ENCODE measurements at regions not wholly inside any gene's neighbourhood (a gene's known extent, or its start where the extent isn't known, plus 50 kb on each side); places are given as distances from the start of the nearest gene placed in this dataset.
"Not testable (repeated sequence)": the region's sequence is repeated elsewhere in the genome, so short reads cannot be mapped to it uniquely, and the experiment has no call there.

DNA sequence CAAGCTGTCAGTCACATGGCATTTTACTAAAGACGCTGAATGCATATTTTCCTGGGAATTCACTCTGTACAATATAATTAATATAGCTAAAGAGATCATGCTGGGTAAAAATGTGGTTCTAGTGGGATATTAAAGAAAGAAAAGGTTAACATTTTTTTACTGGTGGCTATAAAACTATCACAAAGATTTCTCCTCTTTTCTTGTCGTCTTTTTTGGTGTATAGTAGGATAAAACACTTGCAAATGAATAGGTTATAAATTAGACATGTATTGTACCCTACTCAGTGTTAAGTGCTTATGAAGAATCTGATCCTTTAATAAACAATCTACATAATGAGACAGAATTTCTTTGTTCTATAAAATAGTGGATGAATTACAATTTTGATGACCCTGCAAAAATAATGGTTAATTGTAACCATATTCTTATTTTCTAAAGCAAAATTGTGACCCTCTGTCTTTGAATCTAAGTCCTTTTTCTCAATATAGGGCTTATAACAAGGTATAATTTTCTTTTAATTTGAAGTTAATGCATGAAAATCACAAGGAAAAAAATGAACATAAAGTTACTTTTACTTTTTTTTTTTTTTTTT, 1540.4 kb upstream of the GOT2 start:
- intact Hi-C loops (cut with DNase I), result no loop called here
- ATAC-seq, result no peak
- no peak for DNase-seq

DNA sequence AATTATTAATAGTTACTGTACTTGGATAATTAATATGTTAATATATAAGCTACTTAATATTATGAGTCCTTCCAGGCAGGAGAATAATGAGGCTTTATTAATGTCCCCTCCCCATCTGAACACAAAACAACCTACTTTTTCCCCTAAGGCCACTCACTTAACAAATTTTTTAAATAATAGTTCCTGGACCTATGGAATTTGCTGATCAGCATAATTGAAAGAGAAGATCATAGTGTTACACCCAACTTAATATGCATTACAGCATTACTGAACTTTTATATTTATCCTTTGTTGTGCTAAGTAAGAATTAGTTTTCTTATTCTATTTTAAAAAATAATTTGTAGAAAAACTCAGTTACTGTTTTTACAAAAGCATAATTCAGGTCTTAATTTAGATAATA, 1537.7 kb upstream of the GOT2 start:
- DNase-seq (no peak), ATAC-seq (no peak)
- intact Hi-C loops (cut with DNase I), result no loop called here

GRCh38 chr16:60271025-60271771, 1537.1 kb upstream of the GOT2 start:
- ATAC-seq (no peak), DNase-seq (no peak)
- intact Hi-C loops (cut with DNase I), result no loop called here

DNA sequence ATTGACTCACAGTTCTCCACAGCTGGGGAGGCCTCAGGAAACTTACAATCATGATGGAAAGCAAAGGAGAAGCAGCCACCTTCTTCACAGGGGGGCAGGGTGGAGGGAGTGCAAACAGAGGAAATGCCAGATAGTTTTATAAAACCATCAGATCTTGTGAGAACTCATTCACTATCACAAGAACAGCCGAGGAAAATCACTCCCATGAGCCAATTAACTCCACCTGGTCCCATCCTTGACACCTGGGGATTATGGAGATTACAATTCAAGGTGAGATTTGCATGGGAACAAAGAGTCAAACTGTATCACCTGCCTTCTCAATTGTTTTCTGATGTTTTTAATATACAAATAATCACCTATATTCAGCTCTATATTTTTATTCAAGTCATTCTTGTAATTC, 1527.3 kb upstream of the GOT2 start:
- ATAC-seq (no peak), DNase-seq (no peak)
- intact Hi-C loops (cut with DNase I), result no loop called here

- intact Hi-C loops (cut with DNase I), result no loop called here
- DNase-seq (no peak), ATAC-seq (no peak)
Observed at GRCh38 chr16:60259956-60260355, 1525.8 kb upstream of the GOT2 start.

GRCh38 chr16:60246086-60246485, 1512.0 kb upstream of the GOT2 start:
- intact Hi-C loops (cut with DNase I), result no loop called here
- no peak for ATAC-seq
- no peak for DNase-seq

GRCh38 chr16:60241671-60242070, 1507.6 kb upstream of the GOT2 start:
- intact Hi-C loops (cut with DNase I), result no loop called here
- DNase-seq (no peak), ATAC-seq (no peak)

DNA sequence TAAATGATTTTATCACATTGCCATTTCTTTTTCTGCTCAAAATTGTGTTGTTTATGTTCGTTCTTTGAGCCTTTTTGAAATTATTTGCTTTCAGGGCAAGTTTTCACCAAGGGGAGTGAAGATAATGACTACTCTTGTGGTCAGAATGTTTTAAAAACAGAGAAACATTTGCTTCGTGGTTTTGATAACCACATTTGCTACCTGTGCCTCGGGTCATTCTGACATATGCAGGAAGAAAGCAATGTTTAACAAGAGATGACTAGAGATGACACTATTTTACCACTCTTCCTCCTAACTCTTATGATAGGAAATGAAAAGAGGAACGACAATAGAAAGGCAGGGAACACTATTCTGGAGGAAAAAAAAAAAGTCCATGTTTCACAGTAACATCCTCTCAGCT, 1496.5 kb upstream of the GOT2 start:
- intact Hi-C loops (cut with DNase I), result no loop called here
- DNase-seq, result no peak
- no peak for ATAC-seq

GRCh38 chr16:60225541-60225940, 1491.4 kb upstream of the GOT2 start:
- ATAC-seq, result no peak
- intact Hi-C loops (cut with DNase I), result no loop called here
- no peak for DNase-seq

GRCh38 chr16:60217787-60218186, 1483.7 kb upstream of the GOT2 start:
- intact Hi-C loops (cut with DNase I), result no loop called here
- ATAC-seq (no peak), DNase-seq (no peak)

DNA sequence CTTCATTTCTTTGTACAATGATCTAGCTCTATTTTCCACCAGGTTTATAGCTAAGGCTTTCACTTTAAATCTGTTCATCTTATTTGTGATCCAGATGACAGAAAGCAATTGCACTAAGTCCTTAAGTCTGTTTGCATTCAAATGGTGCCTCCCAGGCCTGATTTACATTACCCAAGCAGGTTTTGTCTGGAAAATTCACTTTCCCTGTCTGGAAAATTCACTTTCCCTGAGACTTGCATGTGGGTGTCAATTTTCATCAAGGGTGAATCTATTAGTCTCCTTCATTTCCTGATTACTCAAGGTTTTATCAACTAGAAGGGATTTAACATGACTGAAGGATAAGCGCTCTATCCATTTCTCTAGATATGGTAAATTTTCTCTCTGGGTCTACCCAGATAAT, 1480.2 kb upstream of the GOT2 start:
- no peak for DNase-seq
- intact Hi-C loops (cut with DNase I), result no loop called here
- ATAC-seq, result no peak

DNA sequence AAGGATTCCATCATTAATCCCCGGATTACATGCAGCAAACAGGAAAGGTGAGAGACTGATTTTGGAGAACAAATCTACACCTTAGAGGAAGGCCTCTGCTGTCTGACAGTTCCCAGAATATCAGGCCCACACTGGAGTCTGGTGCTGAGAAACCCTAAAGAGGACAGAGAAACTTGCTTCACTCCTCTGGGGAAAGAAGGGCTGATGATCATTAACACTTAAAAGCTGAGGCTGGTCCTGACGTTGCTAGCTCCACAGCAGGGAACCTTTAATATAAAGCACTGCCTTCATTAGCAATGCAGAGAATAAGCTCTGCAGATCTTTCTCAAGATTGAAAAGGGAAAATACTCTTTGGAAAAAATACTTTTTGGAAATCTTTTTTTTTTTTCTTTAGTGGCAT, 1472.4 kb upstream of the GOT2 start:
- intact Hi-C loops (cut with DNase I), result no loop called here
- ATAC-seq (no peak), DNase-seq (no peak)

DNA sequence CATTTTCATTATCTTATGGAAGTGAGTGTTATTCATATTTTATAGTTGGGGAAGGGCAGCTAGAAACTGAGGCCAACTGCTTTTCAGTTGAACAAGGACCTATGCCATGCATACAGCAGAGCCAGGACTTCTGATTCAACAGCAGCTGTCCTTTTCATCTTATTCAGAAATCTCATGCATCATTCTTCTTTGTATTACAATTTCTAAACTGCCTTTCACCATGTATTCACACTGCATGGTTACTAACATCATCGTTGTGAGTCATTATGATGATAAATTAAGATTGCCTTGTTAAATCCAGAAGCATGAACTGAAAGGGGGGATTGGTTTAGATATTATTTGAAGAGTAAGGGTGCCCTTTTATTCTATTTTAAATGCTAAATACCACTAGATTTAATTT, 1470.1 kb upstream of the GOT2 start:
- intact Hi-C loops (cut with DNase I), result loop anchor here in 1 of 2 donors (2.0 kb wide), 1 partner anchor 1389 kb away; no protein-coding TSS in a partner anchor
- no peak for DNase-seq
- peak in 1 of 2 donors; percentile 47 for ATAC-seq

GRCh38 chr16:60203525-60204124, 1469.5 kb upstream of the GOT2 start:
- ATAC-seq (no peak), DNase-seq (no peak)
- intact Hi-C loops (cut with DNase I), result loop anchor here in 1 of 2 donors (2.0 kb wide), 1 partner anchor 1389 kb away; no protein-coding TSS in a partner anchor

GRCh38 chr16:60200729-60201128, 1466.6 kb upstream of the GOT2 start:
- ATAC-seq; DNase-seq; intact Hi-C loops (cut with DNase I): not testable (repeated sequence)

- intact Hi-C loops (cut with DNase I), result no loop called here
- no peak for ATAC-seq
- no peak for DNase-seq
Observed at GRCh38 chr16:60200161-60200560, 1466.0 kb upstream of the GOT2 start.

DNA sequence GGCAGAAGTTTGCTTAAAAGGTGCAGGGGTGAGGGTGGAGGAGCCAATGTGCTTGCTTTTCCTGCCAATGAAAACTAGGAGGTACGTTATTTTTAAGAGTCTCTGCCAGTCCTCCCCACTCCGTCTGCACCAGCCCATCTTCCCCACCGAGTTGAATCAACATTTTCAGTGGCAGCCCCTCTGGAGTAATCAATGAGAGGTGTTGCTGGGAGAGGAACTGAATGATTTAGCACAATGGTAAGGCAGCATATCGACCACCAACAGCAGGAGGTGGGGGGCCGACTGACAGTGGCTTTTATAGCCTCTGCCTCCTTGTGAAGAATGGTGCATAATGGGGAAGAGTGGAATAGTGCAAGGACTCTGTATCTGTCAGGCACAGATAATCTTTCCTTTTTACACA, 1465.0 kb upstream of the GOT2 start:
- DNase-seq (no peak), ATAC-seq (no peak)
- intact Hi-C loops (cut with DNase I), result no loop called here

GRCh38 chr16:60181536-60181935, 1447.4 kb upstream of the GOT2 start:
- ATAC-seq, result peak in 1 of 2 donors; percentile 34
- no peak for DNase-seq
- intact Hi-C loops (cut with DNase I), result no loop called here

DNA sequence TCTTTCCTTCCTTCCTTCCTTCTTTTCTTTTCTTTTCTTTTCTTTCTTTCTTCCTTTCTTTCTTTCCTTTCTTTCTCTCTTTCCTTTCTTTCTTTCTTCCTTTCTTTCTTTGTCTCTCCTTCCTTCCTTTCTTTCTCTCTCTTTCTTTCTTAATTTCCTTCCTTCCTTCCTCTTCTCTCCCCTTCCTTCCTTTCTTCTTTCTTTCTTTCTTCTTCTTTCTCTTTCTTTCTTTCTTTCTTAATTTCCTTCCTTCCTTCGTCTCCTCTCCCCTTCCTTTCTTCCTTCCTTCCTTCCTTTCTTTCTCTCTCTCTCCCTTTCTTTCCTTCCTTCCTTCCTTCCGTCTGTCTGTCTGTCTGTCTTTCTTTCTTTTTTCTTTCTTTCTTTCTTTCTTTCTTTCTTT, 1446.5 kb upstream of the GOT2 start:
- ATAC-seq (no peak), DNase-seq (no peak)
- intact Hi-C loops (cut with DNase I), result no loop called here

- ATAC-seq, result no peak
- DNase-seq, result no peak
- intact Hi-C loops (cut with DNase I), result no loop called here
Observed at GRCh38 chr16:60170196-60170595, 1436.1 kb upstream of the GOT2 start.

DNA sequence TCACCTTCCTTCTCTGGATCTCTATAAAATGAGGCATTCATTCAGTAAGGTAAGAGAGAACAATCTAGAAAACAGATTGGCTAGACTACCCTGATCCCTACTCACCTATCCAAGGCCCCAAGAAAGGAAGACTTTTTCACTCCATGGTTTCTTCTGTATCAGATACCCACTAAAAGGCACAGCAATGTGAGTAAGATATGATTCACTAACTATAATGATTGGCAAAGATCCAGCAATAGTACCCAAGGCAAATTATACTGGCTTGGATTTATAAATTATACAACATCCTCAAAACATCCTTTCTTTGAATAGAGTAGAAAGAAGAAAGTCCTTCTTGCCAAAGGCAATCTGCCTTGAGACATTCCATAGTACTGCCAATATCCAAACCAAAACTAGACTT, 1432.0 kb upstream of the GOT2 start:
- ATAC-seq (no peak), DNase-seq (no peak)
- intact Hi-C loops (cut with DNase I), result no loop called here

All from left cardiac atrium (tissue), 4 donors.